GM23338 (cell line): ENCODE measurements at regions not wholly inside any gene's neighbourhood (a gene's known extent, or its start where the extent isn't known, plus 50 kb on each side); places are given as distances from the start of the nearest gene placed in this dataset.

Source experiments
- ATAC-seq: fragments of 200-7000 bp; cut with Tn5 transposase; 3 replicates; pipeline ENCODE4 v1.9.1; 2020
- DNase-seq: peaks from one replicate; pipeline ENCODE4 v3.0.0-alpha.2; 2015; ENCODE audit warnings: low spot score
- H2AFZ ChIP-seq: fragments of 200-600 bp; sonication (generic); 2 replicates; pipeline ENCODE4 v1.8.0; 2016; ENCODE audit warnings: antibody characterized with exemption, mild to moderate bottlenecking, moderate library complexity
- H3F3A ChIP-seq: fragments of 200-600 bp; sonication (generic); replicated peaks from 2 replicates; pipeline ENCODE4 v1.8.0; 2017; ENCODE audit warnings: antibody characterized with exemption, mixed run types, low read depth
- H3K27ac ChIP-seq: fragments of 200-600 bp; sonication (generic); 2 replicates; pipeline ENCODE4 v1.6.1; 2016; ENCODE audit warnings: low read depth
- H3K27me3 ChIP-seq: fragments of 200-600 bp; sonication (generic); 2 replicates; pipeline ENCODE4 v1.8.0; 2016; ENCODE audit warnings: mild to moderate bottlenecking, mixed run types, moderate library complexity; ENCODE audit not compliant: insufficient read depth
- H3K36me3 ChIP-seq: fragments of 200-600 bp; sonication (generic); 2 replicates; pipeline ENCODE4 v1.8.0; 2016; ENCODE audit warnings: mild to moderate bottlenecking; ENCODE audit not compliant: insufficient read depth
- H3K4me1 ChIP-seq: fragments of 200-600 bp; sonication (generic); 2 replicates; pipeline ENCODE4 v1.8.0; 2016; ENCODE audit warnings: mild to moderate bottlenecking, moderate library complexity; ENCODE audit not compliant: insufficient read depth
- H3K4me2 ChIP-seq: fragments of 200-600 bp; sonication (generic); 2 replicates; pipeline ENCODE4 v1.7.1; 2017; ENCODE audit warnings: mixed run types
- H3K4me3 ChIP-seq: fragments of 200-600 bp; sonication (generic); 2 replicates; pipeline ENCODE4 v1.6.1; 2016; ENCODE audit warnings: mixed run types
- H3K79me2 ChIP-seq: fragments of 200-600 bp; sonication (generic); replicated peaks from 2 replicates; pipeline ENCODE4 v1.8.0; 2017; ENCODE audit warnings: mild to moderate bottlenecking; ENCODE audit not compliant: insufficient read depth
- H3K9me2 ChIP-seq: fragments of 200-600 bp; sonication (generic); 2 replicates; pipeline ENCODE4 v1.8.0; 2017; ENCODE audit not compliant: insufficient read depth
- H4K20me1 ChIP-seq: fragments of 200-600 bp; sonication (generic); replicated peaks from 2 replicates; pipeline ENCODE4 v1.8.0; 2017; ENCODE audit warnings: mild to moderate bottlenecking; ENCODE audit not compliant: insufficient read depth
- H3K27ac Mint-ChIP-seq: 2 replicates; pipeline ENCODE4 v1.8.0; 2020; ENCODE audit warnings: inconsistent platforms, mild to moderate bottlenecking, moderate library complexity, mixed read lengths
- H3K27me3 Mint-ChIP-seq: 3 replicates; pipeline ENCODE4 v1.8.0; 2022; ENCODE audit warnings: low read depth, mild to moderate bottlenecking, moderate library complexity, mixed read lengths, inconsistent platforms; ENCODE audit not compliant: insufficient read depth, poor library complexity
- H3K36me3 Mint-ChIP-seq: 3 replicates; pipeline ENCODE4 v1.8.0; 2021; ENCODE audit warnings: low read depth, mild to moderate bottlenecking, inconsistent platforms, moderate library complexity, mixed read lengths
- H3K4me1 Mint-ChIP-seq: 3 replicates; pipeline ENCODE4 v1.8.0; 2020; ENCODE audit warnings: mild to moderate bottlenecking, inconsistent platforms, mixed read lengths
- H3K4me3 Mint-ChIP-seq: 3 replicates; pipeline ENCODE4 v1.8.0; 2021; ENCODE audit warnings: moderate library complexity, mild to moderate bottlenecking, inconsistent platforms, mixed read lengths
- H3K9me3 Mint-ChIP-seq: 3 replicates; pipeline ENCODE4 v1.8.0; 2020; ENCODE audit warnings: moderate library complexity, mild to moderate bottlenecking, inconsistent platforms, mixed read lengths
- CREB1 ChIP-seq: fragments of 250-450 bp; sonication (Bioruptor Pico); IDR thresholded peaks from 2 replicates; pipeline ENCODE4 v1.5.0; 2020; ENCODE audit warnings: low read depth, mild to moderate bottlenecking, moderate library complexity
- CTCF ChIP-seq, 2 experiments: fragments of 200-600 bp in 1 of 2; sonication (generic) in 1 of 2; conservative IDR thresholded peaks; 2 replicates each; pipeline versions ENCODE4 v1.5.1 to v1.6.1; 2016 to 2017; ENCODE audit warnings: antibody characterized with exemption in 2 of 2, low read depth in 2 of 2, mild to moderate bottlenecking in 2 of 2, moderate library complexity in 1 of 2
- EZH2phosphoT487 ChIP-seq: fragments of 200-600 bp; sonication (generic); IDR thresholded peaks from one replicate; pipeline ENCODE4 v1.8.1; 2018; ENCODE audit warnings: antibody characterized with exemption; ENCODE audit not compliant: unreplicated experiment
- JUNB ChIP-seq: IDR thresholded peaks from one replicate; pipeline ENCODE4 v1.6.1; 2016; ENCODE audit warnings: antibody characterized with exemption; ENCODE audit not compliant: unreplicated experiment
- NANOG ChIP-seq: IDR thresholded peaks from 2 replicates; pipeline ENCODE4 v1.6.1; 2016; ENCODE audit warnings: antibody characterized with exemption, borderline replicate concordance
- STAT1 ChIP-seq: IDR thresholded peaks from one replicate; pipeline ENCODE4 v1.6.1; 2016; ENCODE audit warnings: antibody characterized with exemption; ENCODE audit not compliant: unreplicated experiment
- ZNF114 ChIP-seq: fragments of 250-450 bp; sonication (Bioruptor Pico); IDR thresholded peaks from 2 replicates; pipeline ENCODE4 v1.5.0; 2020; ENCODE audit warnings: mild to moderate bottlenecking, moderate library complexity
- ZNF331 ChIP-seq: fragments of 250-450 bp; sonication (Bioruptor Pico); IDR thresholded peaks from 2 replicates; pipeline ENCODE4 v1.5.0; 2020; ENCODE audit warnings: low read depth, mild to moderate bottlenecking, moderate library complexity
- ZNF462 ChIP-seq: fragments of 250-450 bp; sonication (Bioruptor Pico); IDR thresholded peaks from 2 replicates; pipeline ENCODE4 v1.5.0; 2020; ENCODE audit warnings: mild to moderate bottlenecking, moderate library complexity

DNA sequence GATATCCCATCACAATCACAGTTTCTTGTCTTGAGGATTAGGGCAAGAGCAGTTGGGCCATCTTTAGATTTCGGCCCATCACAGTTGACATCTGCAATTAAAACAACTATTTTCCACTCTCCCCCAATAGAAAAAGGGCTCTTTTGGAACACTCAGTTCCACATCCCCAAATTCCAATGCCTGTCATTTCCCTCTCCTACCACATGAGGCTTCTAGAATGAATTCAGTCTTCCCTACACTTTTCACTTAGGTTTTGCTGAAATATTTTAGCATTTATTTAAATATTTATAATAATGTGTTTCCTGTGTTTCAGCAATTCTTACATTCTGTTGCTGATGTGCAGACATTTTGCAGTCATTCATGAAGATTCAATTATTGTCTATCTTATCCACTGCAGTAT lies 118.4 kb downstream of the COX18 start:
- peaks cover 3% of the 10 kb centered on the region; the same call in 1 of the 2 replicates for H3K9me2 ChIP-seq
- no peak overlapping the region for H3K4me3 ChIP-seq
- no peak overlapping the region for H3K4me3 Mint-ChIP-seq
- no peaks in the 10 kb centered on the region for H3K4me1 Mint-ChIP-seq
- H4K20me1 ChIP-seq, result no peaks in the 10 kb centered on the region
- DNase-seq (peak; percentile 34), ATAC-seq (peak; percentile 28; the same call in 1 of the 3 replicates)
- H3K79me2 ChIP-seq, result no peaks in the 10 kb centered on the region
- no peaks in the 10 kb centered on the region for H3K27me3 ChIP-seq
- no peaks in the 10 kb centered on the region for H3K27me3 Mint-ChIP-seq
- H3K4me1 ChIP-seq, result no peaks in the 10 kb centered on the region
- H3K9me3 Mint-ChIP-seq, result peaks cover 9% of the 10 kb centered on the region
- H3K4me2 ChIP-seq, result no peak overlapping the region
- H3K27ac ChIP-seq, result no peak overlapping the region
- H3K36me3 ChIP-seq, result no peaks in the 10 kb centered on the region
- peaks cover 4% of the 10 kb centered on the region; the same call in 1 of the 3 replicates for H3K36me3 Mint-ChIP-seq
- H3K27ac Mint-ChIP-seq, result no peak overlapping the region
- TF ChIP-seq EZH2phosphoT487, result no peak
- TF ChIP-seq CTCF (conservative IDR thresholded peaks at IDR 0.05; ENCODE audit: low read depth in 2 of 2), result peak in 1 of 2 experiments; percentile 35; a peak in 1 of 4 replicates
- no peak overlapping the region for H2AFZ ChIP-seq
- no peaks in the 10 kb centered on the region for H3F3A ChIP-seq

- Histone ChIP-seq H3K4me2 (no peak overlapping the region), H3K4me3 (no peak overlapping the region), H3K27me3 (no peaks in the 10 kb centered on the region), H3F3A (no peaks in the 10 kb centered on the region), H3K36me3 (no peaks in the 10 kb centered on the region), H4K20me1 (no peaks in the 10 kb centered on the region), H2AFZ (no peak overlapping the region), H3K27ac (no peak overlapping the region), H3K79me2 (no peaks in the 10 kb centered on the region), H3K4me1 (no peaks in the 10 kb centered on the region), H3K9me2 (peaks cover 3% of the 10 kb centered on the region; the same call in 1 of the 2 replicates)
- TF ChIP-seq NANOG, result no peak
- H3K9me3 Mint-ChIP-seq, result peaks cover 17% of the 10 kb centered on the region
- H3K36me3 Mint-ChIP-seq, result peaks cover 13% of the 10 kb centered on the region; the same call in 2 of the 3 replicates
- H3K4me1 Mint-ChIP-seq, result no peaks in the 10 kb centered on the region
- no peak for DNase-seq
- H3K4me3 Mint-ChIP-seq, result no peak overlapping the region
- no peak for ATAC-seq
- no peaks in the 10 kb centered on the region for H3K27me3 Mint-ChIP-seq
- no peak overlapping the region for H3K27ac Mint-ChIP-seq
Observed at GRCh38 chr4:72948080-72948479, 121.4 kb downstream of the COX18 start.

- Mint-ChIP-seq H3K27ac (no peak overlapping the region), H3K9me3 (peaks cover 17% of the 10 kb centered on the region), H3K27me3 (no peaks in the 10 kb centered on the region), H3K4me1 (no peaks in the 10 kb centered on the region), H3K4me3 (no peak overlapping the region), H3K36me3 (peaks cover 13% of the 10 kb centered on the region; the same call in 2 of the 3 replicates)
- DNase-seq (no peak), ATAC-seq (no peak)
- no peaks in the 10 kb centered on the region for H3K4me1 ChIP-seq
- no peak overlapping the region for H2AFZ ChIP-seq
- no peak overlapping the region for H3K4me3 ChIP-seq
- H3K27me3 ChIP-seq, result no peaks in the 10 kb centered on the region
- no peak overlapping the region for H3K27ac ChIP-seq
- H3F3A ChIP-seq, result no peaks in the 10 kb centered on the region
- H3K36me3 ChIP-seq, result no peaks in the 10 kb centered on the region
- H3K4me2 ChIP-seq, result no peak overlapping the region
- H4K20me1 ChIP-seq, result no peaks in the 10 kb centered on the region
- peaks cover 3% of the 10 kb centered on the region; the same call in 1 of the 2 replicates for H3K9me2 ChIP-seq
- no peaks in the 10 kb centered on the region for H3K79me2 ChIP-seq
- TF ChIP-seq ZNF462 (CRISPR knock-in tag), result no peak
- TF ChIP-seq NANOG, result no peak
- no peak for TF ChIP-seq ZNF331 (CRISPR knock-in tag)
- TF ChIP-seq JUNB, result no peak
- TF ChIP-seq CREB1, result no peak
- TF ChIP-seq STAT1, result no peak
- no peak for TF ChIP-seq ZNF114 (CRISPR knock-in tag)
- TF ChIP-seq EZH2phosphoT487, result no peak
Observed at GRCh38 chr4:72945719-72946336, 123.7 kb downstream of the COX18 start.
